ENCODE measurements at regions not wholly inside any gene's neighbourhood (a gene's known extent, or its start where the extent isn't known, plus 50 kb on each side); places are given as distances from the start of the nearest gene placed in this dataset.

- H3K36me3 ChIP-seq (ENCODE audit: control insufficient read depth in 2 of 2, extremely low read depth in 1 of 2, insufficient read depth in 1 of 2, low read length in 1 of 2) = no peaks in the 10 kb centered on the region
- ChIA-PET POLR2A (interaction anchor here in 1 of 2 donors (0.7 kb wide), 1 partner anchor 655 kb away, joined by 6 read pairs; no protein-coding TSS in a partner anchor), CTCF (no interaction called here)
- H3K27me3 ChIP-seq (replicated peaks in 1 of 2; ENCODE audit: control insufficient read depth in 2 of 2, extremely low read depth in 1 of 2, insufficient read depth in 2 of 2, low read length in 1 of 2) = no peaks in the 10 kb centered on the region
- DNase-seq (no peak), ATAC-seq (replicated peaks in 1 of 4) (no peak)
- H3K36me3 Mint-ChIP-seq = no peaks in the 10 kb centered on the region
- no peak overlapping the region for H3K27ac ChIP-seq (ENCODE audit: low read length)
- H3K27me3 Mint-ChIP-seq = peaks cover 0 to 11% of the 10 kb centered on the region in 2 donors
- no peaks in the 10 kb centered on the region for H3K4me1 ChIP-seq (ENCODE audit: control insufficient read depth in 1 of 2, extremely low read depth in 1 of 2, insufficient read depth in 2 of 2, low read length in 2 of 2)
- WGBS (ENCODE audit: insufficient coverage) = 5% methylated on average over 2 of the region's 5 CpGs
- H3K4me3 ChIP-seq (ENCODE audit: control insufficient read depth in 1 of 2, extremely low read depth in 1 of 2, low read length in 1 of 2) = no peak overlapping the region
- H3K4me3 Mint-ChIP-seq = no peak overlapping the region
- peaks cover 6% of the 10 kb centered on the region in 3 donors for H3K4me1 Mint-ChIP-seq
- H3K9me3 ChIP-seq = no peaks in the 10 kb centered on the region
- no peaks in the 10 kb centered on the region for H3K9me3 Mint-ChIP-seq
- H3K27ac Mint-ChIP-seq = no peak overlapping the region
Observed at GRCh38 chr13:33367926-33368325, 82.4 kb upstream of the STARD13 start.

GRCh38 chr13:33369073-33369472 lies 83.5 kb upstream of the STARD13 start:
- ChIA-PET POLR2A (no interaction called here), CTCF (no interaction called here)
- Histone ChIP-seq H3K27ac (ENCODE audit: low read length) (no peak overlapping the region), H3K4me1 (ENCODE audit: control insufficient read depth in 1 of 2, extremely low read depth in 1 of 2, insufficient read depth in 2 of 2, low read length in 2 of 2) (no peaks in the 10 kb centered on the region), H3K27me3 (replicated peaks in 1 of 2; ENCODE audit: control insufficient read depth in 2 of 2, extremely low read depth in 1 of 2, insufficient read depth in 2 of 2, low read length in 1 of 2) (no peaks in the 10 kb centered on the region), H3K4me3 (ENCODE audit: control insufficient read depth in 1 of 2, extremely low read depth in 1 of 2, low read length in 1 of 2) (no peak overlapping the region), H3K9me3 (no peaks in the 10 kb centered on the region), H3K36me3 (ENCODE audit: control insufficient read depth in 2 of 2, extremely low read depth in 1 of 2, insufficient read depth in 1 of 2, low read length in 1 of 2) (no peaks in the 10 kb centered on the region)
- no peak overlapping the region for H3K27ac Mint-ChIP-seq
- H3K27me3 Mint-ChIP-seq = peaks cover 0 to 8% of the 10 kb centered on the region in 2 donors
- 78% methylated on average over 2 of the region's 3 CpGs for WGBS (ENCODE audit: insufficient coverage)
- DNase-seq = no peak
- no peak for ATAC-seq (replicated peaks in 1 of 4)
- H3K4me3 Mint-ChIP-seq = no peak overlapping the region
- H3K36me3 Mint-ChIP-seq = no peaks in the 10 kb centered on the region
- H3K4me1 Mint-ChIP-seq = peaks cover 6% of the 10 kb centered on the region in 3 donors
- no peaks in the 10 kb centered on the region for H3K9me3 Mint-ChIP-seq

GRCh38 chr13:33372251-33372919 lies 86.8 kb upstream of the STARD13 start:
- WGBS (ENCODE audit: insufficient coverage) = no CpG with 5 or more reads among the region's 4 CpGs
- H3K9me3 Mint-ChIP-seq = no peaks in the 10 kb centered on the region
- Histone ChIP-seq H3K27me3 (replicated peaks in 1 of 2; ENCODE audit: control insufficient read depth in 2 of 2, extremely low read depth in 1 of 2, insufficient read depth in 2 of 2, low read length in 1 of 2) (no peaks in the 10 kb centered on the region), H3K36me3 (ENCODE audit: control insufficient read depth in 2 of 2, extremely low read depth in 1 of 2, insufficient read depth in 1 of 2, low read length in 1 of 2) (no peaks in the 10 kb centered on the region), H3K4me1 (ENCODE audit: control insufficient read depth in 1 of 2, extremely low read depth in 1 of 2, insufficient read depth in 2 of 2, low read length in 2 of 2) (no peaks in the 10 kb centered on the region), H3K9me3 (no peaks in the 10 kb centered on the region), H3K27ac (ENCODE audit: low read length) (no peak overlapping the region), H3K4me3 (ENCODE audit: control insufficient read depth in 1 of 2, extremely low read depth in 1 of 2, low read length in 1 of 2) (no peak overlapping the region)
- DNase-seq (no peak), ATAC-seq (replicated peaks in 1 of 4) (no peak)
- H3K27me3 Mint-ChIP-seq = peaks cover 0 to 8% of the 10 kb centered on the region in 2 donors
- H3K36me3 Mint-ChIP-seq = no peaks in the 10 kb centered on the region
- ChIA-PET POLR2A (no interaction called here), CTCF (interaction anchor here in 1 of 2 donors (0.7 kb wide), 1 partner anchor 20 kb away, joined by 3 read pairs; no protein-coding TSS in a partner anchor)
- H3K4me3 Mint-ChIP-seq = no peak overlapping the region
- peaks cover 6% of the 10 kb centered on the region in 3 donors for H3K4me1 Mint-ChIP-seq
- no peak overlapping the region for H3K27ac Mint-ChIP-seq

GRCh38 chr13:33373624-33374023 lies 88.1 kb upstream of the STARD13 start:
- Mint-ChIP-seq H3K9me3 (no peaks in the 10 kb centered on the region), H3K4me1 (no peaks in the 10 kb centered on the region), H3K36me3 (no peaks in the 10 kb centered on the region), H3K27ac (no peak overlapping the region), H3K27me3 (peaks cover 0 to 12% of the 10 kb centered on the region in 2 donors), H3K4me3 (no peak overlapping the region)
- no peak overlapping the region for H3K4me3 ChIP-seq (ENCODE audit: control insufficient read depth in 1 of 2, extremely low read depth in 1 of 2, low read length in 1 of 2)
- ChIA-PET CTCF (no interaction called here), POLR2A (interaction anchor here in 1 of 2 donors (0.7 kb wide), 1 partner anchor 443 kb away, joined by 3 read pairs; no protein-coding TSS in a partner anchor)
- no peaks in the 10 kb centered on the region for H3K36me3 ChIP-seq (ENCODE audit: control insufficient read depth in 2 of 2, extremely low read depth in 1 of 2, insufficient read depth in 1 of 2, low read length in 1 of 2)
- no peaks in the 10 kb centered on the region for H3K4me1 ChIP-seq (ENCODE audit: control insufficient read depth in 1 of 2, extremely low read depth in 1 of 2, insufficient read depth in 2 of 2, low read length in 2 of 2)
- ATAC-seq (replicated peaks in 1 of 4) (no peak), DNase-seq (no peak)
- H3K27ac ChIP-seq (ENCODE audit: low read length) = no peak overlapping the region
- no peaks in the 10 kb centered on the region for H3K9me3 ChIP-seq
- no peaks in the 10 kb centered on the region for H3K27me3 ChIP-seq (replicated peaks in 1 of 2; ENCODE audit: control insufficient read depth in 2 of 2, extremely low read depth in 1 of 2, insufficient read depth in 2 of 2, low read length in 1 of 2)

- Histone ChIP-seq H3K27me3 (replicated peaks in 1 of 2; ENCODE audit: control insufficient read depth in 2 of 2, extremely low read depth in 1 of 2, insufficient read depth in 2 of 2, low read length in 1 of 2) (peaks cover 0 to 4% of the 10 kb centered on the region in 2 experiments), H3K4me1 (ENCODE audit: control insufficient read depth in 1 of 2, extremely low read depth in 1 of 2, insufficient read depth in 2 of 2, low read length in 2 of 2) (no peaks in the 10 kb centered on the region), H3K4me3 (ENCODE audit: control insufficient read depth in 1 of 2, extremely low read depth in 1 of 2, low read length in 1 of 2) (no peak overlapping the region), H3K9me3 (no peaks in the 10 kb centered on the region), H3K36me3 (ENCODE audit: control insufficient read depth in 2 of 2, extremely low read depth in 1 of 2, insufficient read depth in 1 of 2, low read length in 1 of 2) (no peaks in the 10 kb centered on the region), H3K27ac (ENCODE audit: low read length) (no peak overlapping the region)
- Mint-ChIP-seq H3K4me3 (no peak overlapping the region), H3K9me3 (no peaks in the 10 kb centered on the region), H3K27me3 (peaks cover 0 to 12% of the 10 kb centered on the region in 2 donors), H3K4me1 (no peaks in the 10 kb centered on the region), H3K27ac (no peak overlapping the region), H3K36me3 (no peaks in the 10 kb centered on the region)
- ATAC-seq (replicated peaks in 1 of 4) = no peak
- no CpG with 5 or more reads among the region's 1 CpG for WGBS (ENCODE audit: insufficient coverage)
- ChIA-PET CTCF (no interaction called here), POLR2A (interaction anchor here in 1 of 2 donors (0.6 kb wide), 1 partner anchor 19 kb away, joined by 3 read pairs; no protein-coding TSS in a partner anchor)
- no peak for DNase-seq
Observed at GRCh38 chr13:33375421-33375820, 89.9 kb upstream of the STARD13 start.

GRCh38 chr13:33376212-33376611 lies 90.7 kb upstream of the STARD13 start:
- Mint-ChIP-seq H3K9me3 (no peaks in the 10 kb centered on the region), H3K27ac (no peak overlapping the region), H3K4me1 (no peaks in the 10 kb centered on the region), H3K4me3 (no peak overlapping the region), H3K27me3 (peaks cover 0 to 8% of the 10 kb centered on the region in 2 donors), H3K36me3 (no peaks in the 10 kb centered on the region)
- WGBS (ENCODE audit: insufficient coverage) = no CpG with 5 or more reads among the region's 1 CpG
- Histone ChIP-seq H3K27me3 (replicated peaks in 1 of 2; ENCODE audit: control insufficient read depth in 2 of 2, extremely low read depth in 1 of 2, insufficient read depth in 2 of 2, low read length in 1 of 2) (peaks cover 0 to 4% of the 10 kb centered on the region in 2 experiments), H3K4me1 (ENCODE audit: control insufficient read depth in 1 of 2, extremely low read depth in 1 of 2, insufficient read depth in 2 of 2, low read length in 2 of 2) (no peaks in the 10 kb centered on the region), H3K4me3 (ENCODE audit: control insufficient read depth in 1 of 2, extremely low read depth in 1 of 2, low read length in 1 of 2) (no peak overlapping the region), H3K36me3 (ENCODE audit: control insufficient read depth in 2 of 2, extremely low read depth in 1 of 2, insufficient read depth in 1 of 2, low read length in 1 of 2) (no peaks in the 10 kb centered on the region), H3K9me3 (no peaks in the 10 kb centered on the region), H3K27ac (ENCODE audit: low read length) (no peak overlapping the region)
- CTCF ChIA-PET = no interaction called here
- DNase-seq = no peak
- POLR2A ChIA-PET = no interaction called here
- no peak for ATAC-seq (replicated peaks in 1 of 4)

Measured in T-cell (primary cell).